SK-N-SH treated with all-trans-retinoic acid at 6 μM for 48 hours (cell line): ENCODE measurements at regions not wholly inside any gene's neighbourhood (a gene's known extent, or its start where the extent isn't known, plus 50 kb on each side); places are given as distances from the start of the nearest gene placed in this dataset.
A peak's percentile ranks its signal among the peaks of the same experiment; 100 is the strongest.

ENCODE experiments used
- ATAC-seq: fragments of 200-7000 bp; cut with Tn5 transposase; 3 replicates; pipeline ENCODE4 v1.9.1; 2020; ENCODE audit warnings: mild to moderate bottlenecking, moderate library complexity
- ARNTL ChIP-seq: fragments of 450-650 bp; formaldehyde crosslinking; IDR thresholded peaks from 2 replicates; pipeline ENCODE4 v1.5.0; 2020; ENCODE audit warnings: low read depth, mild to moderate bottlenecking, moderate library complexity, borderline replicate concordance
- BACH2 ChIP-seq: fragments of 250-450 bp; sonication (Bioruptor Pico); IDR thresholded peaks from 2 replicates; pipeline ENCODE4 v1.9.0; 2021; ENCODE audit warnings: mild to moderate bottlenecking, borderline replicate concordance
- CSDC2 ChIP-seq: fragments of 250-450 bp; sonication (Bioruptor Pico); IDR thresholded peaks from 2 replicates; pipeline ENCODE4 v1.5.0; 2020; ENCODE audit warnings: mild to moderate bottlenecking, moderate library complexity
- ESRRG ChIP-seq: fragments of 250-450 bp; sonication (Bioruptor Pico); IDR thresholded peaks from 2 replicates; pipeline ENCODE4 v1.6.1; 2021; ENCODE audit warnings: mild to moderate bottlenecking
- GLIS3 ChIP-seq: fragments of 250-450 bp; sonication (Bioruptor Pico); IDR thresholded peaks from 2 replicates; pipeline ENCODE4 v1.5.0; 2020; ENCODE audit warnings: mild to moderate bottlenecking, moderate library complexity
- ISL1 ChIP-seq: fragments of 250-450 bp; sonication (Bioruptor Pico); IDR thresholded peaks from 2 replicates; pipeline ENCODE4 v2.1.2; 2022; ENCODE audit warnings: mild to moderate bottlenecking, moderate library complexity
- OSR1 ChIP-seq: fragments of 250-450 bp; sonication (Bioruptor Pico); IDR thresholded peaks from 2 replicates; pipeline ENCODE4 v1.8.0; 2022; ENCODE audit warnings: moderate library complexity, mild to moderate bottlenecking, inconsistent platforms
- PPARA ChIP-seq: fragments of 250-450 bp; sonication (Bioruptor Pico); IDR thresholded peaks from 2 replicates; pipeline ENCODE4 v1.5.0; 2020; ENCODE audit warnings: mild to moderate bottlenecking, borderline replicate concordance
- RARB ChIP-seq: fragments of 250-450 bp; sonication (Bioruptor Pico); IDR thresholded peaks from 2 replicates; pipeline ENCODE4 v1.8.0; 2021; ENCODE audit warnings: mild to moderate bottlenecking, moderate library complexity
- SNAI2 ChIP-seq: fragments of 250-450 bp; sonication (Bioruptor Pico); IDR thresholded peaks from 2 replicates; pipeline ENCODE4 v1.5.0; 2020; ENCODE audit warnings: mild to moderate bottlenecking, moderate library complexity
- TCF4 ChIP-seq: fragments of 250-450 bp; sonication (Bioruptor Pico); IDR thresholded peaks from 2 replicates; pipeline ENCODE4 v1.8.0; 2021; ENCODE audit warnings: mild to moderate bottlenecking, moderate library complexity, borderline replicate concordance
- TOX ChIP-seq: fragments of 250-450 bp; sonication (Bioruptor Pico); IDR thresholded peaks from 2 replicates; pipeline ENCODE4 v1.8.0; 2021; ENCODE audit warnings: mild to moderate bottlenecking, moderate library complexity, borderline replicate concordance
- TSHZ2 ChIP-seq: fragments of 250-450 bp; sonication (Bioruptor Pico); IDR thresholded peaks from 2 replicates; pipeline ENCODE4 v1.5.0; 2020; ENCODE audit warnings: mild to moderate bottlenecking, moderate library complexity
- ZC3H10 ChIP-seq: fragments of 250-450 bp; sonication (Bioruptor Pico); IDR thresholded peaks from 2 replicates; pipeline ENCODE4 v1.5.1; 2021; ENCODE audit warnings: mild to moderate bottlenecking, moderate library complexity
- ZFP3 ChIP-seq: fragments of 250-450 bp; sonication (Bioruptor Pico); IDR thresholded peaks from 2 replicates; pipeline ENCODE4 v1.5.0; 2020; ENCODE audit warnings: mild to moderate bottlenecking, moderate library complexity
- ZFP30 ChIP-seq: fragments of 450-650 bp; formaldehyde crosslinking; IDR thresholded peaks from 2 replicates; pipeline ENCODE4 v1.5.0; 2022; ENCODE audit warnings: mild to moderate bottlenecking, moderate library complexity
- ZNF565 ChIP-seq: fragments of 450-650 bp; formaldehyde crosslinking; conservative IDR thresholded peaks from 2 replicates; pipeline ENCODE4 v1.5.0; 2020; ENCODE audit warnings: low read depth, mild to moderate bottlenecking, moderate library complexity
- ZNF70 ChIP-seq: fragments of 450-650 bp; formaldehyde crosslinking; IDR thresholded peaks from 2 replicates; pipeline ENCODE4 v1.5.0; 2020; ENCODE audit warnings: mild to moderate bottlenecking, moderate library complexity
- ZNF8 ChIP-seq: fragments of 450-650 bp; formaldehyde crosslinking; IDR thresholded peaks from 2 replicates; pipeline ENCODE4 v1.5.0; 2020; ENCODE audit warnings: mild to moderate bottlenecking, moderate library complexity
- TF ChIP-seq, protein P1 (sequence below): fragments of 250-450 bp; sonication (Bioruptor Pico); IDR thresholded peaks from 2 replicates; pipeline ENCODE4 v1.5.1; 2021; ENCODE audit warnings: mild to moderate bottlenecking, moderate library complexity
- TF ChIP-seq, protein P2 (sequence below): fragments of 250-450 bp; sonication (Bioruptor Pico); IDR thresholded peaks from 2 replicates; pipeline ENCODE4 v1.5.1; 2020; ENCODE audit warnings: low read depth, mild to moderate bottlenecking, moderate library complexity

GRCh38 chr5:141780240-141780951, 97.8 kb downstream of the PCDH1 start:
- ATAC-seq: no peak
- TF ChIP-seq SNAI2 (CRISPR knock-in tag) (no peak), CSDC2 (no peak), ZFP3 (no peak), PPARA (no peak), RARB (CRISPR knock-in tag) (no peak), ARNTL (CRISPR knock-in tag) (no peak), OSR1 (no peak), GLIS3 (CRISPR knock-in tag) (no peak), ZFP30 (CRISPR knock-in tag) (no peak), ZNF8 (CRISPR knock-in tag) (no peak), BACH2 (CRISPR knock-in tag) (no peak)
- TF ChIP-seq, protein P1, sequence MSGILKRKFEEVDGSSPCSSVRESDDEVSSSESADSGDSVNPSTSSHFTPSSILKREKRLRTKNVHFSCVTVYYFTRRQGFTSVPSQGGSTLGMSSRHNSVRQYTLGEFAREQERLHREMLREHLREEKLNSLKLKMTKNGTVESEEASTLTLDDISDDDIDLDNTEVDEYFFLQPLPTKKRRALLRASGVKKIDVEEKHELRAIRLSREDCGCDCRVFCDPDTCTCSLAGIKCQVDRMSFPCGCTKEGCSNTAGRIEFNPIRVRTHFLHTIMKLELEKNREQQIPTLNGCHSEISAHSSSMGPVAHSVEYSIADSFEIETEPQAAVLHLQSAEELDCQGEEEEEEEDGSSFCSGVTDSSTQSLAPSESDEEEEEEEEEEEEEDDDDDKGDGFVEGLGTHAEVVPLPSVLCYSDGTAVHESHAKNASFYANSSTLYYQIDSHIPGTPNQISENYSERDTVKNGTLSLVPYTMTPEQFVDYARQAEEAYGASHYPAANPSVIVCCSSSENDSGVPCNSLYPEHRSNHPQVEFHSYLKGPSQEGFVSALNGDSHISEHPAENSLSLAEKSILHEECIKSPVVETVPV (CRISPR knock-in tag): no peak

GRCh38 chr5:141779503-141779973, 97.5 kb upstream of the ARAP3 start:
- ATAC-seq: no peak; the same call in 2 of the 3 replicates
- TF ChIP-seq PPARA: no peak
- TF ChIP-seq CSDC2: no peak
- TF ChIP-seq SNAI2 (CRISPR knock-in tag): no peak
- no peak for TF ChIP-seq ARNTL (CRISPR knock-in tag)
- no peak for TF ChIP-seq ZFP3
- no peak for TF ChIP-seq TSHZ2 (CRISPR knock-in tag)
- TF ChIP-seq TCF4 (CRISPR knock-in tag): no peak
- TF ChIP-seq ZFP30 (CRISPR knock-in tag): no peak
- no peak for TF ChIP-seq ZNF8 (CRISPR knock-in tag)
- no peak for TF ChIP-seq ISL1 (CRISPR knock-in tag)
- TF ChIP-seq RARB (CRISPR knock-in tag): no peak
- TF ChIP-seq ZC3H10 (CRISPR knock-in tag): no peak
- TF ChIP-seq, protein P1 (CRISPR knock-in tag): no peak
- TF ChIP-seq, protein P2, sequence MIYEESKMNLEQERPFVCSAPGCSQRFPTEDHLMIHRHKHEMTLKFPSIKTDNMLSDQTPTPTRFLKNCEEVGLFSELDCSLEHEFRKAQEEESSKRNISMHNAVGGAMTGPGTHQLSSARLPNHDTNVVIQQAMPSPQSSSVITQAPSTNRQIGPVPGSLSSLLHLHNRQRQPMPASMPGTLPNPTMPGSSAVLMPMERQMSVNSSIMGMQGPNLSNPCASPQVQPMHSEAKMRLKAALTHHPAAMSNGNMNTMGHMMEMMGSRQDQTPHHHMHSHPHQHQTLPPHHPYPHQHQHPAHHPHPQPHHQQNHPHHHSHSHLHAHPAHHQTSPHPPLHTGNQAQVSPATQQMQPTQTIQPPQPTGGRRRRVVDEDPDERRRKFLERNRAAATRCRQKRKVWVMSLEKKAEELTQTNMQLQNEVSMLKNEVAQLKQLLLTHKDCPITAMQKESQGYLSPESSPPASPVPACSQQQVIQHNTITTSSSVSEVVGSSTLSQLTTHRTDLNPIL: no peak
- TF ChIP-seq ESRRG (CRISPR knock-in tag): no peak
- TF ChIP-seq OSR1: no peak
- TF ChIP-seq ZNF70 (CRISPR knock-in tag): no peak
- TF ChIP-seq ZNF565 (CRISPR knock-in tag): no peak
- TF ChIP-seq BACH2 (CRISPR knock-in tag): no peak
- TF ChIP-seq TOX (CRISPR knock-in tag): no peak
- TF ChIP-seq, all 23 proteins: peak for 0

DNA sequence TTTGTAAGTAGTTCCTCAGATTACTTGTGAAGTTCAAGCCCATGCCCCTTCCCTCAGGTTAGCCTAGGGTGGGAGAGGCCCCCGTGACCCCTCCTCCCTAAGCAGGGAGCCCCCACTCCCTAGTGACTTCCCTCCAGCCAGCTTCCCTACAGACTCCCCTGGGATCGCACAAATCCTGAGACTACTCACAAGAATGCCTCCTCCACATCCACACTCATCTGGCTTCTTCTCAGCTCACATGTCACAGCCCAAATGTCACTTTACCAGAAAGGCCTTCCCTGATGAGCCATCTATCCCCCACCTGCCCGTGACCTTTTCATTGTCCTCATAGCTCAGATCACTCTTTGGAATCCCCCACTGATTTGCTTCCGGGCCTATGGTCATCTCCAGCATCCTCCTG, 96.7 kb upstream of the ARAP3 start:
- TF ChIP-seq TCF4 (CRISPR knock-in tag) (no peak), CSDC2 (no peak), RARB (CRISPR knock-in tag) (no peak), SNAI2 (CRISPR knock-in tag) (no peak), ZFP30 (CRISPR knock-in tag) (no peak)
- no peak; the same call in 2 of the 3 replicates for ATAC-seq

DNA sequence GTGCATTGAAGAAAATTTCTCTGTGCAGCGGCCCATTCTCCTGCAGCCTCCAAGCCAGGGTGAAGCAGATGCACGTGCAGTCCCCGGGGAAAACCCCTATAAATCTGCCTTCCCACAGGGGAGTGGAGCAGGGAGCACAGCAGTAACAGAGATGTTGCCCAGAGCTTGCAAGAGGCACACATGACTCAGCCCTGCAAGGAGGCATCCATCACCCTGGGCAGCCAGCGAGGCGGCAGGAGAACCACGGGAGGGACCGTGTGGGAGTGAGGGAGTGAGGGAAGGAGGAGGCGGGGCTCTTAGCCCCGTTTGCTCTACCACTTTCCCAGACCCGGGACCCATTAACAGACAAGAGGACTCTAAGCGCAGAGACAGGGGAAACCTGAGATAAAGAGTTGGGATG, 96.2 kb upstream of the ARAP3 start:
- peak; percentile 96 for ATAC-seq
- no peak for TF ChIP-seq ISL1 (CRISPR knock-in tag)
- 0 out of 2 replicates have a peak, but pooled peaks have one; percentile 31 for TF ChIP-seq ZFP3
